ENCODE measurements at regions not wholly inside any gene's neighbourhood (a gene's known extent, or its start where the extent isn't known, plus 50 kb on each side); places are given as distances from the start of the nearest gene placed in this dataset.

DNA sequence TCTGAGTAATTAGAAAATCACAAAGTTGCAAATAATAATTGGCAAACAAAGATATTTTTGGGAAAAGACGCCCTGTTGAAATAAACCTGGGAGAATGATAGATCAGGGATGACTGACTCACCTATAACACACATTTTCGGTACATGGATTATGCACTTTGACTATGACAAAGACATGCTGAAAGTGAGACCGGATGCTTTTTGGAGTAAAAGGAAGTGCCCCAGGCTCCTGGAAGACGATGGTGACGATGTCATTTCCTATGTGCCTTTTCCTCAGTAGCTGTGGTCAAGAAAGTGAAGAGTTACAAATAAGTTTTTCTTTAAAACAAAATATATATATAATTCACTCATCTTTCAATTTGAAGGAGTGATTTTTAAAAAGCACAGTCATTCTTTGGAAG, 158.7 kb downstream of the SIPA1L2 start:
- no peak overlapping the region for H3K4me3 ChIP-seq (ENCODE audit: low read depth, low read length)
- H3K36me3 ChIP-seq, result no peaks in the 10 kb centered on the region
- H3K4me1 ChIP-seq, result no peaks in the 10 kb centered on the region
- H3K9me3 ChIP-seq, result no peaks in the 10 kb centered on the region
- DNase-seq, result no peak
- no peaks in the 10 kb centered on the region for H3K27me3 ChIP-seq
- TF ChIP-seq, protein P1, sequence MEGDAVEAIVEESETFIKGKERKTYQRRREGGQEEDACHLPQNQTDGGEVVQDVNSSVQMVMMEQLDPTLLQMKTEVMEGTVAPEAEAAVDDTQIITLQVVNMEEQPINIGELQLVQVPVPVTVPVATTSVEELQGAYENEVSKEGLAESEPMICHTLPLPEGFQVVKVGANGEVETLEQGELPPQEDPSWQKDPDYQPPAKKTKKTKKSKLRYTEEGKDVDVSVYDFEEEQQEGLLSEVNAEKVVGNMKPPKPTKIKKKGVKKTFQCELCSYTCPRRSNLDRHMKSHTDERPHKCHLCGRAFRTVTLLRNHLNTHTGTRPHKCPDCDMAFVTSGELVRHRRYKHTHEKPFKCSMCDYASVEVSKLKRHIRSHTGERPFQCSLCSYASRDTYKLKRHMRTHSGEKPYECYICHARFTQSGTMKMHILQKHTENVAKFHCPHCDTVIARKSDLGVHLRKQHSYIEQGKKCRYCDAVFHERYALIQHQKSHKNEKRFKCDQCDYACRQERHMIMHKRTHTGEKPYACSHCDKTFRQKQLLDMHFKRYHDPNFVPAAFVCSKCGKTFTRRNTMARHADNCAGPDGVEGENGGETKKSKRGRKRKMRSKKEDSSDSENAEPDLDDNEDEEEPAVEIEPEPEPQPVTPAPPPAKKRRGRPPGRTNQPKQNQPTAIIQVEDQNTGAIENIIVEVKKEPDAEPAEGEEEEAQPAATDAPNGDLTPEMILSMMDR (IDR thresholded peaks at IDR 0.05; ENCODE audit: low read depth, low read length), result no peak

DNA sequence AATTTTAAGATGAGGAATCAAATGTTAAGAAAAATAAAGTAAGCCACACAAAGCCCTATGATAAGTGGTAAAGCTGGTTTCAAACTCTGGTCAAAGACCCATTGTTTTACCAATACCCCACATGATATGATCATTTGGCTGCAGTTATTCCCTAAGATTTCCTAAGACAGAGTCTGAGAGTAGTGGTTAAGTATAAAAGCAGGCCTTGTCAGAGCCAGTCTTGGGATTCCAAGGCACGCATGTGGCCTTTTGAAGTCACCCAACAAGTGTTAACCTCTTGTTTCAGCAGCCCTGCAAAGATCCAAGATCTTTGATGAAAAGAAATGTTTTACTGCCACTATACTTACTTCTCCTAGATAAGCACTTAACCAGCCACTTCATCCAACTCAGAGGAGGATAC, 159.2 kb downstream of the SIPA1L2 start:
- TF ChIP-seq, protein P1 (IDR thresholded peaks at IDR 0.05; ENCODE audit: low read depth, low read length), result no peak
- H3K36me3 ChIP-seq, result no peaks in the 10 kb centered on the region
- no peak overlapping the region for H3K4me3 ChIP-seq (ENCODE audit: low read depth, low read length)
- no peaks in the 10 kb centered on the region for H3K9me3 ChIP-seq
- H3K27me3 ChIP-seq, result no peaks in the 10 kb centered on the region
- no peaks in the 10 kb centered on the region for H3K4me1 ChIP-seq
- no peak for DNase-seq

DNA sequence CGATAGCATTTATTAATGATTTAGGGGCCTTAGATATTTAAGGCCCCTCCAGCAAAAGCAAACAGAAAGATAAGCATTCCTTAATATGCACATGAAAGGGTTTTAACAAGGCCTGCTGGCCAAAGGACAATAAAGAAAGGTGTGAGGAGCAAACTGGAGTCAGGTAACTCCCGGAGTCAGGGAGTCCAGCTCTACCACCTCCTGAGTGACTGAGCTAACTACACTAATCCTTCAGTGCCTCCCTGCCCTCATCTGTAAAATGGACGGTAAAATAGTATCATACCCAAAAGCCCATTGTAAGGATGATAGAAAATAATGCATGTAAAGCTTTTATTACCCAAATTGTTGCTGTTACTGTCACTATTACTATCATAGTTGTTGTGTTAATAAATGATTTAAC, 161.7 kb downstream of the SIPA1L2 start:
- Histone ChIP-seq H3K4me1 (no peaks in the 10 kb centered on the region), H3K27me3 (no peaks in the 10 kb centered on the region), H3K4me3 (ENCODE audit: low read depth, low read length) (no peak overlapping the region), H3K36me3 (no peaks in the 10 kb centered on the region), H3K9me3 (no peaks in the 10 kb centered on the region)
- TF ChIP-seq, protein P1 (IDR thresholded peaks at IDR 0.05; ENCODE audit: low read depth, low read length), result no peak
- no peak for DNase-seq

DNA sequence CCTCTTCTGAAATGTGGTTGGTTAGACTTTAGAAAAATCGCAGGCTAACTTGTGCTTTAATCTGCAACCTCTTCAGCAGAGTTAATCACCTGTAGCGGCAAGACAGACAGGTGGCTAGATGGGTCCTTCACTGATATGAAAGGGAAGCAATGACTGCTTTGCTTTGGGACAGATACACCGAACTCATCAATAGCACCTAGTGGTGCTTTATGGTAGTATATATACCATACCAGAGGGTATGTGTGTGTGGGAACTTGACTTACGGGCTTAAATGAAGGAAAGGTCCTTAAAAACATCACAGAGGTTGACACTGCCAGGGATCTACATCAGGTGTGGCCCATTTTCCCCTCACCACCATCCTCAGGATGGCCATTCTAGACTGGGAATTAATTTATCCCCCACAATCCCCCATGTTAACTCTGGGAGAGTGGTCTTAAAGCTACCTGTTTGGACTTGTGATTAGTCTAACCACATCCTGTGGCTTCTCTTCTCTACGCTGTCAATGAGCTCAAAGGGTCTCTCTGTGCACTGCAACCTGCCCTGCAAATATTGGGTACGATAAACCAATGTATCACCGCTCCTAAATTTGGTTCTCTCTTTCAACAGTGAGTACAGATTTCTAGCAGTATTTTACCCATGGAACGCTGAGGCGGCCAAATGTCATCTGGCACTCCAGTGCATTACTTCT, 162.7 kb downstream of the SIPA1L2 start:
- Histone ChIP-seq H3K9me3 (no peaks in the 10 kb centered on the region), H3K36me3 (no peaks in the 10 kb centered on the region)
- no peak for DNase-seq

DNA sequence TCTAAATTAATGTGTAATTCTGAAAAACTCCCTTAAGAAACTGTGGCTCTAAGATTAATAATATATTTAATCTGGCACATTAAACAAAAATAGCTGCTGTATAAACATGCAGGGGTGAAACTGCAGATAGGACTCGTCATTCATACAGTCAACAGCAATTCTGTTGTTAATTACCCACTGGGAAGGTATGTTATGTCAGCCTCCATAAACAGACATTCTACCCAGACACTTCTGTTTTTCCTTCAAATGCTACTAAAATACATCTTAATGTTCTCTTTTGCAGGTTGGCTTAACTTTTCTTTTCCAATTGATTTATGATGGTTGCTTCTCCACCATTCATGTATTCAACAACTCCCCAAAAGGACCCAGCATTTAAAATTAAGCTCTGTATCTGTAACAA, 165.6 kb downstream of the SIPA1L2 start:
- Histone ChIP-seq H3K4me1 (no peaks in the 10 kb centered on the region; the same call in 1 of the 2 replicates), H3K36me3 (no peaks in the 10 kb centered on the region), H3K9me3 (no peaks in the 10 kb centered on the region), H3K27me3 (no peaks in the 10 kb centered on the region), H3K4me3 (ENCODE audit: low read depth, low read length) (no peak overlapping the region)
- DNase-seq, result no peak
- TF ChIP-seq, protein P1 (IDR thresholded peaks at IDR 0.05; ENCODE audit: low read depth, low read length), result no peak

More for the DNA sequence above, 162.7 kb downstream of the SIPA1L2 start:
- Histone ChIP-seq H3K27me3 (no peaks in the 10 kb centered on the region), H3K4me1 (no peaks in the 10 kb centered on the region; the same call in 1 of the 2 replicates), H3K4me3 (ENCODE audit: low read depth, low read length) (no peak overlapping the region)
- TF ChIP-seq, protein P1 (IDR thresholded peaks at IDR 0.05; ENCODE audit: low read depth, low read length), result peak; percentile 24

DNA sequence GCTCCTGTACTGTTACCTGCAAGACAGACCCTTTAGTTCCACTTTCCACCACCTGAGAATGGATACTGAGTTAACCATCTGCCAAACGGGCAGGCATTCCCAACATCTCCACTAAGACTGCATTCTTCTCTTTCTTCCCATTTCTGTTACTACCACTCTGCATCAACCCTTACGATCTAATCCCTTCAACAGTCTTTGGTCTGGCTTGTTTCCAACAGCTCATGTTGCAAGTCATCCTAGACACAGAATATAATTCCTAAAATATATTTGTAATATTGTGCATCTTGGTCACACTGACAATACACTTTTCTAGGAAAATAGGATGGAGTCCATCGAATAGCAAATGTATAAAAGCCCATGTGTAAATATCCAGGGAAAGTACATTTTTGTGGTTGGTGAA, 166.7 kb downstream of the SIPA1L2 start:
- no peak overlapping the region for H3K4me3 ChIP-seq (ENCODE audit: low read depth, low read length)
- DNase-seq, result no peak
- TF ChIP-seq, protein P1 (IDR thresholded peaks at IDR 0.05; ENCODE audit: low read depth, low read length), result no peak
- no peaks in the 10 kb centered on the region for H3K9me3 ChIP-seq
- no peaks in the 10 kb centered on the region; the same call in 1 of the 2 replicates for H3K4me1 ChIP-seq
- H3K36me3 ChIP-seq, result no peaks in the 10 kb centered on the region
- no peaks in the 10 kb centered on the region for H3K27me3 ChIP-seq
